GM23338 (cell line): ENCODE measurements at regions not wholly inside any gene's neighbourhood (a gene's known extent, or its start where the extent isn't known, plus 50 kb on each side); places are given as distances from the start of the nearest gene placed in this dataset.

Experiments used
- EZH2 ChIP-seq: fragments of 200-600 bp; sonication (generic); IDR thresholded peaks from one replicate; pipeline ENCODE4 v1.8.0; 2017; ENCODE audit warnings: antibody characterized with exemption, mild to moderate bottlenecking, low read depth; ENCODE audit not compliant: unreplicated experiment
- EZH2phosphoT487 ChIP-seq: fragments of 200-600 bp; sonication (generic); IDR thresholded peaks from one replicate; pipeline ENCODE4 v1.8.1; 2018; ENCODE audit warnings: antibody characterized with exemption; ENCODE audit not compliant: unreplicated experiment
- POLR2AphosphoS5 ChIP-seq: IDR thresholded peaks from 2 replicates; pipeline ENCODE4 v1.6.1; 2016; ENCODE audit warnings: antibody characterized with exemption, low read depth
- TF ChIP-seq, protein P1 (sequence below), 2 experiments: fragments of 200-600 bp in 1 of 2; sonication (generic) in 1 of 2; conservative IDR thresholded peaks; 2 replicates each; pipeline versions ENCODE4 v1.5.1 to v1.6.1; 2016 to 2017; ENCODE audit warnings: antibody characterized with exemption in 2 of 2, low read depth in 2 of 2, mild to moderate bottlenecking in 2 of 2, moderate library complexity in 1 of 2

DNA sequence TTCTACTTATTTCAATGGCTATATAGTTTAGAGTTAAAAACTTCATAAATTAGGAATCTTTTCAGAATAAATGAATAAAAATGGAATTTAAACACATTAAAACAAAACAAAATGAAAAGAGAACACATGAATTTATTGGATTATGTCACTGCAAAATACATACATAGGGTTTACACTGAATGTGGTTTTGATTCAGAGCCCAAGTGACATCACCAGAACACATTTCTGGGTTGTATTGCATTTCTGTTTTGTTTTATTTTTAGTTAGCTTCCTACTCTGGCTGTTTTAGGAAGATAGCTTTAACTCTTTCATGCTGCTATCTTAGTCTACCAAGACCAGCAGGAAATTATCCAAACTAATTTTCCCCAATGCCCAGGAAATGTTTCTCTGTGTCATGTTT lies 1935.0 kb downstream of the EFNA5 start:
- TF ChIP-seq, protein P1, sequence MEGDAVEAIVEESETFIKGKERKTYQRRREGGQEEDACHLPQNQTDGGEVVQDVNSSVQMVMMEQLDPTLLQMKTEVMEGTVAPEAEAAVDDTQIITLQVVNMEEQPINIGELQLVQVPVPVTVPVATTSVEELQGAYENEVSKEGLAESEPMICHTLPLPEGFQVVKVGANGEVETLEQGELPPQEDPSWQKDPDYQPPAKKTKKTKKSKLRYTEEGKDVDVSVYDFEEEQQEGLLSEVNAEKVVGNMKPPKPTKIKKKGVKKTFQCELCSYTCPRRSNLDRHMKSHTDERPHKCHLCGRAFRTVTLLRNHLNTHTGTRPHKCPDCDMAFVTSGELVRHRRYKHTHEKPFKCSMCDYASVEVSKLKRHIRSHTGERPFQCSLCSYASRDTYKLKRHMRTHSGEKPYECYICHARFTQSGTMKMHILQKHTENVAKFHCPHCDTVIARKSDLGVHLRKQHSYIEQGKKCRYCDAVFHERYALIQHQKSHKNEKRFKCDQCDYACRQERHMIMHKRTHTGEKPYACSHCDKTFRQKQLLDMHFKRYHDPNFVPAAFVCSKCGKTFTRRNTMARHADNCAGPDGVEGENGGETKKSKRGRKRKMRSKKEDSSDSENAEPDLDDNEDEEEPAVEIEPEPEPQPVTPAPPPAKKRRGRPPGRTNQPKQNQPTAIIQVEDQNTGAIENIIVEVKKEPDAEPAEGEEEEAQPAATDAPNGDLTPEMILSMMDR (conservative IDR thresholded peaks at IDR 0.05; ENCODE audit: low read depth in 2 of 2) = no peak
- TF ChIP-seq POLR2AphosphoS5 (no peak), EZH2phosphoT487 (no peak), EZH2 (no peak)
